Gastrocnemius medialis (tissue), 4 donors: ENCODE measurements at regions not wholly inside any gene's neighbourhood (a gene's known extent, or its start where the extent isn't known, plus 50 kb on each side); places are given as distances from the start of the nearest gene placed in this dataset.

ENCODE experiments used
- ATAC-seq, 2 donors: fragments of 150-250 bp; one replicate each; pipeline ENCODE4 v1.9.1; 2016
- DNase-seq, 2 donors: peaks; one replicate each; pipeline ENCODE4 v3.0.0-alpha.2; 2019
- H3K27ac ChIP-seq, 4 donors: fragments of 200-600 bp; sonication (generic); 1 replicate in 1 of 4; 2 replicates in 3 of 4; pipeline ENCODE4 v1.5.1; 2016 to 2018; ENCODE audit warnings: mild to moderate bottlenecking in 2 of 4, moderate library complexity in 1 of 4
- H3K27me3 ChIP-seq, 3 donors: fragments of 200-600 bp; sonication (generic) in 2 of 3; 1 replicate in 1 of 3; 2 replicates in 2 of 3; pipeline versions ENCODE4 v1.5.1 to v1.6.0; 2016 to 2019; ENCODE audit warnings: mild to moderate bottlenecking in 1 of 3, moderate library complexity in 1 of 3
- H3K36me3 ChIP-seq, 2 donors: fragments of 200-600 bp; sonication (generic) in 1 of 2; one replicate each; pipeline ENCODE4 v1.5.1; 2017 to 2018
- H3K4me1 ChIP-seq, 2 donors: fragments of 200-600 bp; sonication (generic) in 1 of 2; one replicate each; pipeline ENCODE4 v1.5.1; 2016 to 2017; ENCODE audit warnings: mild to moderate bottlenecking in 2 of 2
- H3K4me3 ChIP-seq, 4 donors: fragments of 200-600 bp; sonication (generic) in 3 of 4; 1 replicate in 1 of 4; 2 replicates in 3 of 4; pipeline ENCODE4 v1.5.1; 2016 to 2019; ENCODE audit warnings: mild to moderate bottlenecking in 2 of 4
- H3K9me3 ChIP-seq, 3 donors: fragments of 200-600 bp; sonication (generic) in 2 of 3; 1 replicate in 1 of 3; 2 replicates in 2 of 3; pipeline ENCODE4 v1.5.1; 2016 to 2019
- CTCF ChIP-seq, 5 experiments: fragments of 450-650 bp in 3 of 5; fragments of 200-600 bp in 2 of 5; sonication (generic) in 2 of 5; IDR thresholded peaks in 4 of 5; conservative IDR thresholded peaks in 1 of 5; 1 replicate in 4 of 5; 2 replicates in 1 of 5; pipeline ENCODE4 v1.5.1; 2016 to 2019; ENCODE audit warnings: antibody characterized with exemption in 5 of 5, mild to moderate bottlenecking in 3 of 5, moderate library complexity in 3 of 5
- POLR2A ChIP-seq, 2 donors: fragments of 450-650 bp; IDR thresholded peaks; one replicate each; pipeline ENCODE4 v1.6.1; 2017; ENCODE audit warnings: antibody characterized with exemption in 2 of 2, mild to moderate bottlenecking in 2 of 2, moderate library complexity in 2 of 2
- in situ Hi-C, 4 donors: fragments of 200-750 bp; cut with MboI; loops; one replicate each; pipeline versions ENCODE4 v1.15.0 to v1.8.0; 2017; ENCODE audit warnings: low sequenced_read_pairs in 4 of 4
- intact Hi-C: fragments of 100-400 bp; cut with DNase I; formaldehyde crosslinking; loops from one replicate; pipeline ENCODE4 v1.15.1; 2023; ENCODE audit warnings: low total_unique reads

- TF ChIP-seq CTCF (IDR thresholded peaks at IDR 0.05 in 4 of 5, conservative IDR thresholded peaks at IDR 0.05 in 1 of 5) (no peak), POLR2A (IDR thresholded peaks at IDR 0.05) (no peak)
- Histone ChIP-seq H3K4me1 (no peaks in the 10 kb centered on the region), H3K27me3 (no peaks in the 10 kb centered on the region), H3K36me3 (no peaks in the 10 kb centered on the region), H3K27ac (no peak overlapping the region), H3K9me3 (no peaks in the 10 kb centered on the region), H3K4me3 (no peak overlapping the region)
- DNase-seq: no peak
- no peak for ATAC-seq
- in situ Hi-C loops (no loop called here), intact Hi-C loops (no loop called here)
These were observed 356.7 kb downstream of the PCDH17 start for GRCh38 chr13:57988276-57988675.

GRCh38 chr13:57991041-57991440 is 359.5 kb downstream of the PCDH17 start:
- in situ Hi-C loops (no loop called here), intact Hi-C loops (no loop called here)
- Histone ChIP-seq H3K27me3 (no peaks in the 10 kb centered on the region), H3K27ac (no peak overlapping the region), H3K36me3 (no peaks in the 10 kb centered on the region), H3K4me3 (no peak overlapping the region), H3K9me3 (no peaks in the 10 kb centered on the region), H3K4me1 (no peaks in the 10 kb centered on the region)
- ATAC-seq (no peak), DNase-seq (no peak)
- TF ChIP-seq POLR2A (IDR thresholded peaks at IDR 0.05): no peak
- TF ChIP-seq CTCF (IDR thresholded peaks at IDR 0.05 in 4 of 5, conservative IDR thresholded peaks at IDR 0.05 in 1 of 5): no peak

GRCh38 chr13:57992416-57992815 is 360.9 kb downstream of the PCDH17 start:
- intact Hi-C loops (no loop called here), in situ Hi-C loops (no loop called here)
- Histone ChIP-seq H3K36me3 (no peaks in the 10 kb centered on the region), H3K27me3 (no peaks in the 10 kb centered on the region), H3K27ac (no peak overlapping the region), H3K4me3 (no peak overlapping the region), H3K9me3 (no peaks in the 10 kb centered on the region), H3K4me1 (no peaks in the 10 kb centered on the region)
- no peak for ATAC-seq
- TF ChIP-seq CTCF (IDR thresholded peaks at IDR 0.05 in 4 of 5, conservative IDR thresholded peaks at IDR 0.05 in 1 of 5) (no peak), POLR2A (IDR thresholded peaks at IDR 0.05) (no peak)
- no peak for DNase-seq

GRCh38 chr13:57996717-57997116 is 365.2 kb downstream of the PCDH17 start:
- Histone ChIP-seq H3K27me3 (no peaks in the 10 kb centered on the region), H3K36me3 (no peaks in the 10 kb centered on the region), H3K4me1 (no peaks in the 10 kb centered on the region), H3K9me3 (no peaks in the 10 kb centered on the region), H3K27ac (no peak overlapping the region), H3K4me3 (no peak overlapping the region)
- in situ Hi-C loops (no loop called here), intact Hi-C loops (no loop called here)
- TF ChIP-seq CTCF (IDR thresholded peaks at IDR 0.05 in 4 of 5, conservative IDR thresholded peaks at IDR 0.05 in 1 of 5) (no peak), POLR2A (IDR thresholded peaks at IDR 0.05) (no peak)
- ATAC-seq: no peak
- no peak for DNase-seq

GRCh38 chr13:58004751-58005150 is 373.2 kb downstream of the PCDH17 start:
- in situ Hi-C loops: no loop called here
- no peak overlapping the region for H3K4me3 ChIP-seq
- no peaks in the 10 kb centered on the region for H3K9me3 ChIP-seq
- no peaks in the 10 kb centered on the region for H3K4me1 ChIP-seq
- H3K27ac ChIP-seq: no peak overlapping the region
- H3K36me3 ChIP-seq: no peaks in the 10 kb centered on the region
- ATAC-seq: no peak
- intact Hi-C loops: no loop called here
- DNase-seq: no peak
- H3K27me3 ChIP-seq: no peaks in the 10 kb centered on the region
- no peak for TF ChIP-seq CTCF (IDR thresholded peaks at IDR 0.05 in 4 of 5, conservative IDR thresholded peaks at IDR 0.05 in 1 of 5)
- TF ChIP-seq POLR2A (IDR thresholded peaks at IDR 0.05): no peak
